ENCODE measurements at regions not wholly inside any gene's neighbourhood (a gene's known extent, or its start where the extent isn't known, plus 50 kb on each side); places are given as distances from the start of the nearest gene placed in this dataset.

- DNase-seq (ENCODE audit: low read depth, low spot score), result no peak
These were observed 104.9 kb upstream of the SOX5 start for GRCh38 chr12:24054416-24054815.

GRCh38 chr12:24049728-24050127 lies 100.3 kb upstream of the SOX5 start:
- no peak for DNase-seq (ENCODE audit: low read depth, low spot score)

- no peak for DNase-seq (ENCODE audit: low read depth, low spot score)
These were observed 99.6 kb upstream of the SOX5 start for GRCh38 chr12:24049101-24049500.

DNA sequence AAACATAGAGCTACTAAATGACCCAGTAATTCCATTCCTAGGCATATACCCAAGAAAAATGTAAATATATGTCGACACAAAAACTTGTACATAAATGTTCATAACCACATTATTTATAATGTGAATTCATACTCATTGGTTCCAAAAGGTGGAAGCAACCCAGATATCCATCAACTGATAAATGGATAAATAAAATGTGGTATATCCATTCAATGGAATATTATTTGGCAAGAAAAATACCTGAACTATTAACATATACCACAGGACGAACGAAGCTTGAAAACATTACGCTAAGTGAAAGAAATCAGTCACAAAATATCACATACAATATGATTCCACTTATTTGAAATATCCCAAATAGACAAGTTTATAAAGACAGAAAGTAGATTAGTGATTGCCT lies 99.0 kb upstream of the SOX5 start:
- no peak for DNase-seq (ENCODE audit: low read depth, low spot score)

- no peak for DNase-seq (ENCODE audit: low read depth, low spot score)
These were observed 97.9 kb upstream of the SOX5 start for GRCh38 chr12:24047326-24047725.

DNA sequence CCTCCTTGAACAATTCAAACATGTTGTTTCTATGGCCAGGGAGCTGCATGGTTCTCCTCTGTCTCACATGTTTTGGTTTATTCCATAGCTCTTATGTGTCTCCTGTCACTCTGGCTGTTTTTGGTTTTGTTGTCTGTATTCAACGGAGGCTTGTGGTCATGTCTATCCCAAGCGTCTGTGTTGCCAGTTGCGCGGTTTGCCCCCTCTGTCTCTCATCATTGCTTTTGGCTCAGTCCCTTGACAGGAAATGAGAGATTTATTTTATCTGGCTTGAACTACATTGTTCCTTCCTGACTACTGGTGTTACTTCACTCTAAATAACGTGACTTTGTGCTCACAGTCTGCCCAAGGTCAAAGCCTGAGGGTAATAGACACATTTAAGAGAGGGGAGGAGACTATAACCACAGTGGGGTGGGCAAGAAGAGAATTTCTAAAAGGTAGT lies 96.4 kb upstream of the SOX5 start:
- peak; percentile 91 for DNase-seq (ENCODE audit: low read depth, low spot score)

- no peak for DNase-seq (ENCODE audit: low read depth, low spot score)
These were observed 95.7 kb upstream of the SOX5 start for GRCh38 chr12:24044941-24045703.

- no peak for DNase-seq (ENCODE audit: low read depth, low spot score)
These were observed 93.2 kb upstream of the SOX5 start for GRCh38 chr12:24042651-24043050.

DNA sequence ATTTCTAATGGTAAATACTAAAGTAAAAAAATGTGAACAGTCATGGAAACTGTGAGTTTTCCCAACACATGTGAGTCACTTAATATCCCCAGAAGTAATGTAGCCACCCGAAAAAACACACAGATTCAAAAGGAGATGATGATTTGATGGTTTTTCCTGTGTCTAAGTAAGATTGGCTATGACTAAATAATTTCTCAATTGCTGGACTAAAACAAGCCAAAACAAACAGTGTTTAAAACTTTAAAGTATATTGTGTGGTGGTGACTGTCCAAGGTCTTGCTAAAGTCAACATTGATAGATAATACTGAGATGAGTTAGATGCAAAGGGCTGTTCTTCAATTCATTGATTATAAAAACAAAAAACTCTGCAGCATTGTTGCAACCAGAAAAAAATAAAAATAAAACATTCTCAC lies 89.6 kb upstream of the SOX5 start:
- DNase-seq (ENCODE audit: low read depth, low spot score), result peak; percentile 72

DNA sequence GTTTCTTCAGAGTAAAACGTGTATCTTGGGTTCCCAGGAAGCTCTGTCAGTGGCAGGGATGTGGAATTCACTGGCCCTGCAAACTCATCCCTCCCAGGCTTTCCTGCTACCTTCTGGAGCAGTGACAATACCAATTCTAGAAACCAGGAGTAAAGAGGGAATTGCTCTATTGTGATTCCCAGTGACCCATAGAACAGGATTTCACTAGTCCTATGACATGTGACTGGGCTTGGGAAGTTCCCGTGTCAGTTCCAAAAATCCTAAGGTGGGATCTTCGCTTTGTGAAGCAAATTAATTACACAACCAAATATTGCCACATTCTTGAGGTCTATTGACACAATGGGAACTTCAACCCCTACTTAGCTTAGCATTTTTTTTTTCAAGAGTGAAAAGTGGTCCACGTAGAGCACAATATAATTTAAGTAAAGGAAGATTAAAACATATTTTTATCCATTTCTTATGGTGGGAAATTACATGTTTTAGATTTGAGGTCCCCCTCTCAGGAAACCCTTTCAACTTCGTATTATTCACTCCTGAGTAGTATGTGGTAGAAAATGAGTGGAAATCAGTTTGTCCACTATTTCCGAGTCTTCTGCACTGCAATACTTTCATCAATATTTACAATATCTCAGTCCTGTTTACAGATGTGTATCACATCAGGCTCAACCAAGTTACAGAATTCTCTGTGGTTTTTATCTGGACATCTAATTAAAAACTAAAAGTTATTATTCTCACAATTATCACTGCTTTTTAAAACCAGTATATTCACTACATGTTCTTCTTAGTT lies 88.9 kb upstream of the SOX5 start:
- DNase-seq (ENCODE audit: low read depth, low spot score), result no peak

DNA sequence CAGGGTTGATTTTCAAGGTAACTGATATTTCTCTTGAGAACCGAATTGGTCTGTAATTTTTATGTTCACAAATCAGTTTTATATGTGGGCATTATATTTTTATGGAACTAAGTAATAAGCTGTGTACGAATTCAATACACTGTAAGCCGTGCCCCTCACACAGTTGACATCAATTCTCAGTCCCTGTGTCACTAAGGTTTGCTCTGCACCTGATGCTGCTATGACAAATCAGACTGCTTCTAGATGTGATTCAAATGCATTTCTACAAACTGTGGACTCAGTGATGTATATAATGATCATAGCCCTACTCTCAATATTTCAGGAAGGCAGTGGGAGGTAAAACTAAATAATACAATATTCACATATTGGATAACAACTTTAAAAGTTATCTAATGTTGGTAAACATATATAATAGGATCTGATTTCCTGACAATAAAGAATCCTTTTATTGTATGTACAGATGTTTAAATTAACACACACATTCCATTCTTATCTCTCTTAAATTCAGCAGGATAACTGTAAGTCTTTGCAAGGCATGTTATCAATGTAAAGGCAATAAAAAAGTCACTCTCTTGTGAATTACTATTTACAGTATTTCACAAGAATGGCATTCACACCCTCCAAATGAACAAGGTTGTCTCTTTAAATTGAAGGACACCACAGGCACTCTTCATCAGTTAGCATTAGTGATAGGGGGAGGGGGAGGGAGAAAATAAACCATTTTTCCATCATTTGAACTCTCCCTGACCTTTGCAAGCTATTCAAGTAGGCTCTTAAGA lies 87.2 kb upstream of the SOX5 start:
- DNase-seq (ENCODE audit: low read depth, low spot score), result no peak

DNA sequence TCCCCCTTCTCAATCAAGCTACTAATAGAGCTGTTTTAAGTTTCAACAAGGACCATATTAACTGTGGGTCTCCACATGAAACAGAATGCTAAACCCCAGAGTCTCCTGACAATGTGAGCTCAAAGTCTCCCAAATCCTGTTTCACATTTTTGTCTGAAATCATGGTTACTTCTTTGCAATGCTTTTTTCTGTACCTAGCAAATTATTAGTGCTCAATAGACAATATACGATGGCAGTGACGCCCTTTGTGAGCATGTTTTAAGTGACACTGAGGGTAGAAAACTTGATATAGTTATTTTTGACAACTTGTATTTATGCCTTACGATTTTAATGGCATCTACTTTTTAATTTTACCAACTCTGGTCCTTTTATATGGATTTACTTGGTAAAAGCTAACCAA lies 85.4 kb upstream of the SOX5 start:
- no peak for DNase-seq (ENCODE audit: low read depth, low spot score)

- no peak for DNase-seq (ENCODE audit: low read depth, low spot score)
These were observed 84.7 kb upstream of the SOX5 start for GRCh38 chr12:24034160-24034559.

- no peak for DNase-seq (ENCODE audit: low read depth, low spot score)
These were observed 77.9 kb upstream of the SOX5 start for GRCh38 chr12:24027352-24027751.

GRCh38 chr12:24025153-24025798 lies 75.8 kb upstream of the SOX5 start:
- DNase-seq (ENCODE audit: low read depth, low spot score), result no peak

DNA sequence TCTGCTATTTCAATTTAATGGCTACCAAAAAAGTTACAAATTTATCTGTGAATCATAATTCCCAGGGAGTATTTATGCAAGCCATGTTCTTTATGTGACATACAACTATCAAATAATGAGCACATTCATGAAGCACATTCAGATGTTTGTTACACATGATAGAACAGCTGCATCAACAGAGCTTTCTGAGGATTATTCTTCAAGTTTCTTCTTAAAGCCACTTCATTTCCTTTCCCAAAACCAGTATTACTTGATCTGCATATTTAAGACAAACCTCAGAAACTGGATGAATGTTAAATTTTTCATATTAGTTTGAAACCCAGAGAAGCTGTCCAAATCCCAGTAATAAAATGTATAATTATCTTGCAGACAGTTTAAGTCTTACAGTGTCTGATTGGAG lies 73.6 kb upstream of the SOX5 start:
- no peak for DNase-seq (ENCODE audit: low read depth, low spot score)

DNA sequence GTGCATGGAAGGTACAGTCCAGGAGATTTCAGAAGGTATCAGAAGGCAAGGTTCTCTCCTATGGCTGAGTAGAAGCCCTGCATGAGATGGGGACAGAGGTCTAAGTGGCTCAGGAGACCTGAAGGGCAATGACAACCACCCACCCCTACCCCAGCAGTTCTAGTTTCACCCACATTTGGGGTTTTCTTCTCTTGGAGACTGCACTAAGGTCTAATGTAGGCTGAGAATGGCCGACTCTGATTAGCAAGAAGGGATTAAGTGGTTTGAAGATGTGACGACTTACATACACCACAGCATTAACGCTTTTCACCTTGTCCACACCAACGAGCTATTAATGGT lies 71.7 kb upstream of the SOX5 start:
- no peak for DNase-seq (ENCODE audit: low read depth, low spot score)

GRCh38 chr12:24020397-24021163 lies 71.1 kb upstream of the SOX5 start:
- DNase-seq (ENCODE audit: low read depth, low spot score), result no peak

GRCh38 chr12:24015833-24016160 lies 66.3 kb upstream of the SOX5 start:
- DNase-seq (ENCODE audit: low read depth, low spot score), result no peak

GRCh38 chr12:24014915-24015832 lies 65.7 kb upstream of the SOX5 start:
- peak; percentile 31 for DNase-seq (ENCODE audit: low read depth, low spot score)
